NCI-H69 (cell line): ENCODE measurements at regions not wholly inside any gene's neighbourhood (a gene's known extent, or its start where the extent isn't known, plus 50 kb on each side); places are given as distances from the start of the nearest gene placed in this dataset.
"Not testable (repeated sequence)": the region's sequence is repeated elsewhere in the genome, so short reads cannot be mapped to it uniquely, and the experiment has no call there.

ENCODE experiments used
- DNase-seq: peaks from one replicate; lab custom pipeline; 2025; lab: John Stamatoyannopoulos, UW

DNA sequence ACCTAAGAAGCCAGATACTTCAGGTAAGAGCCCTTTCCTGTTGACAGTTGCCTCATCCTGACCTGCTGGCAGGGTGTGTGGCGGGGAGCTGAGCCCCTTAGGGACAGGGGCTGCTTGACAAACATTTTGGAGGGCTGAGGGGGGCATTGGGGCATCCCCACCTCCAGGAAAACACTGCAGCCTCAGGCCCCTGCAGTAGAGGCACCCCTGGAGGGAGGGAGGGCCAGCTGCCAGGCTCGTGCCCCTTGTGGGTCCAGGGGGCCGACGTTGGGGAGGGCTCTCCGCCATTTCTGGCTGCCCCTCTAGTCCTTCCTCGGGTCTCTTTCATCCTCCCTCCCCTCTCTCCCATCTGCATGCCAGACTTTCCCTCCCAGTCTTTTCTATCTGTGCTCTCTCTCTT is 177.3 kb downstream of the RPS24 start:
- no peak for DNase-seq

DNA sequence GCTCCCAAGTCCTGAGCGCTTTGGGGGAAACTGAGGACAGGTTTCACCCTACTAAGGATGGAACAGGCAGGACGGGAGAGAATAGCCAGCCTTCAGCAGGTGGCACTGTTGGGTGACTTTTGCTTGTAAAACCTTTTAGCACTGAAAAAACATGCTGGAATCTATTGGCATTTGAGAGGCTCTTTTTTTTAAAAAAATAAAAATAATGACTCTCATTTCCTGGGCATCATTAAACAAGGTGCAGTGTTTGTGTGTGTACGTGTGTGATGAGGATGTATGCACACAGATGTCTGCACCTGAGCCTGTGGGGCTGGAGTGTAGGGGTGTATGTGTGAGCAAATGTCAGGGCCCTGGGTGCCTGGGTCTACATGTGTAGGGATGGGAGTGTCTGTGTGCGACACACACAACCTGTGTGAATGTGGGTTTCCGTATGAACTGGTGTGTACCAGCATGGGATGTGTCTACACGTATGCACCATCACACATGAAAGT is 177.9 kb downstream of the RPS24 start:
- peak; percentile 6 for DNase-seq

DNA sequence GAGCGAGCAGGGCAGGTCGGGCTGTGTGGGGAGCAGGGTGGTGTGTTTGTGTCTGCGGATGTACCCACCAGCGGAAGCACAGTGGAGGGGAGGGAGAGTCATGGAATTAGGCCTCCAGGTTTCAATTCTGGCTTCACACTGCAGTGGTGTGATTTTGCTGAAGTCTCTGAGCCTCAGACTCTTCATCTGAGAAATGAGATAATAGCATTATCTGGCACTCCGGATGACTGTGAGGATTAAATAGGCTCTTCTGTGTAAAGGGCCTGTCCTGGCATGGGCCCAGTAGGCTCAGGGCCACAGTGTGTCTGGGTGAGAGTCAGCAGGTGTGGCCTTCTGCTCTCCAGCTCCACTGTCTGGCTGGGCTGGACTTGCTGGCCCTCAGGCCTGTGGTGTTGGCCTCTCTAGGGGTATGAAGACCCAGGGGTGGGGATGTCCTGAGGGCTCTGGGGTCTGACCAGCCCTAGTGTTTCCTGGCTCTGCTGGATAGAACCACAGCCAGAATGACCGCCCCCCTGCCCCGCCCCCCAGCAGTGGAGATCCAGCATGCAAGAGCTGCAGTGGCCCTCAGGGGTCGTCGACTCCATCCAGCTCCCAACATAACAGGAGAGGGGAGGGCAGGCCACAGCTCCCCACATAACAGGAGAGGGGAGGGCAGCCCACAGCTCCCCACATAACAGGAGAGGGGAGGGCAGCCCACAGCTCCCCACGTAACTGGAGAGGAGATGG is 178.6 kb downstream of the RPS24 start:
- peak; percentile 9 for DNase-seq

DNA sequence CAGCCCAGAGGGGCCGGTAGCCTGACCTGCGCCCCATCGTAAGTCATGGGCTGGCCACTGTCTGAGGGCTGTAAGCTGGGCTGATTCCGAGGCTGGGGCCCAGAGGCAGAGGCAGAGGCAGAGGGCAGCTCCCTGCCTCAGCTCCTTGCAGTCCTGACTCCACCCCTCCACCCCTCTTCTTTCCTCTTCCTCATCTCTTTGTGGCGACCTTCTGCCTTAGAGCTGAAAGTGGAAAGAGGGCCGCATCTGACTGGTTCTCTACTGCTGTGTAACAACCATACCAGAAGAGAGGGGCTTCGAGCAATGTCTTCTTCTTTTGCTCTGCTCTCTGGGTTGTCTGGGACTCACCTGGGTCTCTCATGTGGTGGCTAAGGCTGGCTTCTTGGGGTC is 179.1 kb downstream of the RPS24 start:
- DNase-seq: no peak

DNA sequence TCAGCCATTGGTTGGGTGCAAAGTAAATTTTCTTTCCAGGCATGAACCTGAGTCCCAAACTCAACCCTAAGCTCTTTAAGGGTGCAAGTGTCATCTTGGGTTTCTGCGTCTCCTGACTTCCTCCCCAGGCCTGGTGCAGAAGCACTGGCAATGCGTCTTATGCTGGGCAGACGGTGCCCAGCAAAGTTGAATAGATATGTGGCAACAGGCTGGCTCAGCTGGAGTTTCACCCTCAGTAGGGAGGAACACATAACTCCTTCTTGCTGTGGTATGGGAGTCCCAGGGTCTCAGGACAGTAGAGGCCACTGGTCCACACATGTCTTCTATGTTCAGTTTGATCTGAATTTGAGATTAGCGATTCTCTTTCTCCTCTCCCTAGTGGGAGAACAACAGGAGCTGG is 181.3 kb downstream of the RPS24 start:
- DNase-seq: no peak

DNA sequence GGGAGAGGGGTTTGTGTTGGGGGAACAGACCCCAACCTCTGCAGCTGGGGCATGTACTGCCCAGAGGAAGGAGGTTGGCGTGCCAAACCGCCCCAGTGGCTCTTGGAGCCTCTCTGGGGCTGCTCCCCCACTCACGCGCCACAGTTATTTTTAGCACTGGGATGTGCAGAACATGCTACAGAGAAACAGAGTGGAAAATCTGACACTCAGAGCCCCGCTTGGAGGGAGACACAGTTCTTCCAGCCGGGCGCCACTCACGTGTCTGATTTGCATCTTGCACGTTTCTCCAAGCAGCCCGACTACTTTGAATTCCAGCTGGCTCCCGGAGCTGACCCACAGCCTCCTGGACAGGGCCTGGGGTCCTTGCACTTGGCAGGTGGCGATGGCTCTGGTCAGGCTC is 182.0 kb downstream of the RPS24 start:
- DNase-seq: no peak

DNA sequence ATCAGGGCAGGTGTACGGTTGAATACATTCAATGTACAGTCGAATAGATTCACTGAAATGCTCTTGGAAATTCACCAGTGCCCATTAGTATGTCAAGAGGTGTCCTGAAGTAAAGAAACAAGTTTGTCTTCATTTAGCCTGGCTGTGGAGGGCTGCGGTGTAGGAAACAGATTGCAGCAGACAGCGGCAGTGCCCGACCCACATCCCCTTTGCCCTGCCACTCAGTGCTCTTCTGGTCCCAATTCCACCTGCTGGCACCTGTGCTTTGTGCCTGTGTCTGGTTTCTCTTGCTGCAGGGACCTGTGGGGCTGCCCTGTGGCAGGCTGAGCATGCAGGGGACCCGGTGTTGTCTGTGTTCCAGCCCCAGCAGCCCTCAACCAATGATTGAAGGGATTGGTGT is 183.7 kb downstream of the RPS24 start:
- DNase-seq: no peak

DNA sequence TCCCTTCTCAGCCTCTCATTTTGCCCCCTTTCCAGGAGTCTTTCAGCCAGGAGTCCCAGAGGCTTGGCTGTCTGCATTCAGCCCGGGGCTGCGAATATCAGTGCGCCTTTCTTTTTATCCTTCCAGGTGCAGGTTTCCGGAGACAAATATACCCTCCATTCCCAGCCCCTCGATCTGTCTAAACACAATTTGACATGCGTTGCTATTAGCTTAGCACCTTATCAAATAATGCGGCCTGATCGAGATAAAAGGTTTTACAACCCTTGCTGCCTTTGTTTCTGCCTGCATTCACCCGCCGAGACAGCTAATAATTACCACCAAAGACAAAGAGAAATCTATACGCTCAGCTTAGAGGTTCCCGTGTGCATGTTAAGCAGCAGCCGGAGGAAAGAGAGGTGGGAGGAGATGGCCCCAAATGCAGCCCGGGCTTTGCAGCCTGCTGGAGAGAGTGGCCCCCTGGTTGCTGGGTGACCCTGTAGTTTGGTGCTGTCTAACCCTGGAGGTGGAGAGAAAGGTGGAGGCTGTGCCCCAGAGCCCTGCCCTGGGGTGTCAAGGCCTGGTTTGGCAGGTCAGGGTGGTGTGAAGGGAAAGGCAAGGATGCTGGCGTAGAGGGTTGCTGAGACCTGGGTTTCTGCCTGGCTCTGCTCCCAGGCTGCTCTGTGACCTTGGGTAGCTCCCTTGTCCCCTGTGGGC is 185.3 kb downstream of the RPS24 start:
- peak; percentile 86 for DNase-seq

DNA sequence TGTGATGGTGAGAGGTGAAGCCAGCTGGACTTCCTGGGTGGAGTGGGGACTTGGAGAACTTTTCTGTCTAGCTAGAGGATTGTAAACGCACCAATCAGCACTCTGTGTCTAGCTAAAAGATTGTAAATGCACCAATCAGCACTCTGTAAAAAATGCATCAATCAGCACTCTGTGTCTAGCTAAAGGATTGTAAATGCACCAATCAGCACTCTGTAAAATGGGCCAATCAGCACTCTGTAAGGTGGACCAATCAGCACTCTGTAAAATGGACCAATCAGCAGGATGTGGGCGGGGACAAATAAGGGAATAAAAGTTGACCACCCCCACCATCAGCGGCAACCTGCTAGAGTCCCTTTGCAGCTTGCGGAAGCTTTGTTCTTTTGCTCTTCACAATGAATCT is 185.9 kb downstream of the RPS24 start:
- DNase-seq: not testable (repeated sequence)

DNA sequence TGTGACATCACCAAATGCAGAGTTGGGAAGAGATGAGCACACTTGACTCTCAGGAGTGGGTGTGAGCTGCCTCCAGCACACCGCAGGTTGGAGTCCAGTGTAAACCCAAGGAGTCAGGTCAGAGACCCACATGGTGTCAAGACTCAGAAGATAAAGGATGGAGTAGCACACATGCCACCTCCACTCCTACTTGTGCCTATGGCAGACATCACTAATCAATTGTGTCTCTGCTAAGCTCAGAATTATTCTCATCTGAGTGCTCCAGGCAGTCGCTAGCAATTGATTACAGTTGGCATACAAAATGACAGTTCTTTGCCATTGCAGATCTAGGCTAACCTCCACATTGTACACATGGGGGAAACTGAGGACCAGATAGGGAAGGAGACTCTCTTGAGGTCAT is 187.1 kb downstream of the RPS24 start:
- DNase-seq: no peak

DNA sequence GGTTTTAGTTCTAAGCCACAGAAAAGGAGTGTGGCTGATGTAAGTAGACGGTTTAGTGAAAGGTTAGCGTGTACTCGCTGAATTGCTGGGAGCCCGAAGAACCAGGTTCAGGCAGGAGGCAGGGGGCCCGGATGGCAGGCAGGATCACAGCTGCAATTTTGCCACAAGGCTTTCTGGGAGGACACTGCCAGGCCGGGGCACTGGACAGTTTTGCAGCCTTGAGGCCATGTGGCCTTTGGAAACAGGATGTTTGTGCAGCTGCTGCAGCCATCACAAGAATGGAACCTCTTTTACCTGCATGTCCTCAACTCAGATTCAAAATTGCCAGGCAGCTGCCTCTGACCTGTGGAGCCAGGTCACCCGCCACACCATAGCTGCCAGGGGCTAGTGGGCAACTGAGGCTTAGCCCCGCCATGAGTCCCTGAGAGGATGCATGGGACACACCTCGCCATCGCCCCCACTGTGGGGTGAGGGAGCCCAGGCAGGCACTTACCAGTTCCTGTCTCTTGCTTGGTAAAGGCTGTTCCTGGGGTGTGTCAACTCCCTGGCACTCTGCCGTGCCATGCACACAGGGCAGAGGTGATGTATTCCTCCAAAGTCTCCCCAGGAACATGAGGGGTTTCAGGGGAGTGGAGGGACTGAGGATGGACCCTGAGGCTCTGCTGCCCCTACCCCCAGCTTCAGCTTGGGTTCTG is 188.6 kb downstream of the RPS24 start:
- DNase-seq: peak; percentile 24

DNA sequence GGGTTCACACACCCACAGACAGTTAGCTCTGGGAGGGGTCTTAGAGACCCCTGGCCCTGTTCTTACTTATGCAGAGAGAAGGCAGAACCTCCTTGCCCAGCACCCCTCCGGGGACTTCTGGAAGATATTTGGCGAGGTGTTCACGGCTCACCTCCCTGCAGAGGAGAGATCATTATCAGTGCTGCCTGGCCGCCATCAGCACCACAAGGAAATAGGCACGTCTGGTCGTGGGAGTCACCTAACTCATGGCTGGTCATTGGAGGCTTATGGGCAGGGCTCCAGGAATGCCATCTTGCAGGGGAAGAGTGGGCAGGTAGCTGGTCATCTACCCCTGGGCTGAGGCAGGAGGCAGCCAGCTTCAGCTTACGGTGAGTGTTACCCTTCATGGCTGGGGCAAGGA is 189.4 kb downstream of the RPS24 start:
- DNase-seq: no peak

DNA sequence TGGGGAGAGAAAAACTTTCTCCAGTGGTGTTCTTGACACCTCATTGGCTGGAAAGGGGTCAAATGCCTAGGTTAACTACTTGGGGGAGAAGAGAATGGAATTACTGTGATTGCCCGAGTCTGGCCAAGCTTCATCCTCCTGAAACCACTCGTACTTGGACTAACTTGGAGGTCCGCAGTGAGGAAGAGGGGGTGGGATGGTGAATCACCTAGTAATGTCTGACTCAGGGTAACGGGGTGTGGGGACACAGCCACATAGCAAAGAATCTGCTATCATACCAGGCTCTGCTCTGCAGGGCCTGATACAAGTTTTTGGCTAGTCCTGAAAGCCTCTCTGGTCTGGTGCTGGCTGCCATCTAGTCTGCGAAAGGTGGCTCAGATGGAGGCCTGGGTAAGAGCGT is 190.9 kb downstream of the RPS24 start:
- DNase-seq: no peak

DNA sequence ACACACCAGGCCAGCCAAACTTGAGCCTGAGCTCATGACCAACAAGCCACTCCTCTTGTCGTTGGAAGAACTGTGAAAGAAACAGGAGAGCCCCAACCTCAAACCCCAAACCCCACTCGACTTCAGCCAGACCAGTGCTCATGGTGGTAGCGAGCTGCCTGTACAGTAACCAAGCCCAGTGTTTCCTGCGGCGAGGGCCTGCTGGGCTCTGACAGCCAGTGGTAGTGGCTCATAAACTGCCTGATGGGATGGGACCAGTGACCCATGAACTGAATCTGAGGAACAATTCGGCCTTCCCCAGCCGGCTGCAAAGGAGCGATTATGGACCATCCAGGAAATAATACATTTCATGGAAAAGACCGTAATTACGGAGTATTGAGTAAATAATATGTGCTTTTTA is 191.9 kb downstream of the RPS24 start:
- DNase-seq: peak; percentile 93

DNA sequence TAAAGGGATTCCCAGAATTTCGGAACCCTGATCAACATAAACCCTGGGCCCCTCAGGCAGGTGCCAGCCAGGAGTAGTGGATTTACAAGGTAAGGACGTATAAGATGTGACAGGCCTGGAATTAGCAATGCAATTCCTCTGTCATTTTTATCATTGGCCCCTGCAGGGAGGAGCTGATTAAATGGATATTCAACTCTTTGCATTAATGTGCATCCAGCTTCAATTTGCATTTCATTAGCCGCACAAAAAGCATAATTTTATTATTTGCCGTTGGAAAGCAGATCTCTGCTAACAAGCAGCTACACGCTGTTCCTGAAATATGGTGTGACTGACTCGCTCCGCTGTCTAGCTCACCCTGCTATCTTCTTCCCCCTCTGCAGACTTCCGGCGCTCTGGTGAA is 195.8 kb downstream of the RPS24 start:
- no peak for DNase-seq

DNA sequence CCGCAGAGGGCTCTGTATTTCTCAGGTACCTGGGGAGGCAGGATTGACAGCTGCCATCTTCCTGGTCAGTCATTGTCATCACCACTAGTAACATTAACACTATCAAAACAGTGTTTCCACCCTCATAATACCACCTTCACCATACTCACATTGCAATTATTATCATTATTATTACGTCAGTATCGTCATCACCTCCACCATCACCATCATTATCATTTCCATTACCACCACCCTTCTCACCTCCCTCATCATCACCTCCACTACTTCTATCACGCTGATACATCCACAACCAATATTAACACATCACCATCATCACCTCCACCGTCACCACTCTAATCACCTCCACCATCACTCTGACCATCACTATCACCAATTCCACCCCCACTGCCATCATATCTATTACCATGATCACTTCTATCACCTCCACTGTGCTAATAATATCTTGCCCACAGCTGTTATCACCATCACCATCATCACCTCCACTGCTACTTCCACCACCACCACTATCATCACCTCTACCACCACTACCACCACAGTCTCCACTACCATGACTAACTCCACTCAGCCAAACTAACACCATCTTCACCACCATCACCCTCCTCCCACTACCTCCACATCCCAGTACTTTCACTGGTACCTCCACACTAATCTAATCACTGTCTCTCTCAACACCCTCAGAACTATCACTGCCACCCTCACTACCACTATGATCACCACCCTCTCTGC is 196.4 kb downstream of the RPS24 start:
- DNase-seq: no peak

DNA sequence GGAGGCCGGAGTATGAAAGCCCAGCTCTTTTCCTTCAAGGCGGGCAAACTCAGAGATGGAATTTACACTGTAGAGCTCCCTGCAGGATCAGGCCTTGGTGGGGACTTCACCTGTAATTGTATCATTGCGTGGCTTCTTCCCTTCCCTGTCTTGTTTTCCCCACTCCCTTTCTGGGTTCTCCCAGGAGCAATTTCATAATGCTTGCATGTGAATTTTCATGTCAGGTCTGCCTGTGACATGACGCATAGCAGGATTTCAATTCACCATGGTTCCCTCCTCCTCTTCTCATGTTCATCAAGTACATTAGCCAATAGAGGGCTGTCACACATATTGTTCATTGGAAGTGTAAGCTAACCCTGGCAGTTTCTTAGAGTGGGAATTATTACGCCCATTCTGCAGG is 197.7 kb downstream of the RPS24 start:
- no peak for DNase-seq

DNA sequence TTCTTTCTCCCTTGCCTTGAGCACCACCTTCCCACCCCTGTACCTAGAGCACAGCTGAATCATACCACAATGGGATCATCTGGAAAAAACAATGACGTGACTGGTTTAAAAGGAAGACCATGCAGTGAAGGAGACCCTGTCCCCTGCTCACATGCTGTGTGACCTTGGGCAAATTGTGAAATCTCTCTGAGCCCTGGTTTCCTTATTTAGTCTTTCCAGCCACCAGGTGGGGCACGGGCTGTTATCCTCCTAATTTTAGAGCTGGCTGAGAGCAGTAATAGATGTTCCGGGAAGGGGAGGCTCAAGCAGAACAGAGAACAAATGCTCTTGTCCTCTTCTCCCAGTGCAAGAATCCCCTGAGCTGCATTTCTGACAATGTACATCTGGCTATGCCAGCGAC is 198.3 kb downstream of the RPS24 start:
- DNase-seq: no peak

DNA sequence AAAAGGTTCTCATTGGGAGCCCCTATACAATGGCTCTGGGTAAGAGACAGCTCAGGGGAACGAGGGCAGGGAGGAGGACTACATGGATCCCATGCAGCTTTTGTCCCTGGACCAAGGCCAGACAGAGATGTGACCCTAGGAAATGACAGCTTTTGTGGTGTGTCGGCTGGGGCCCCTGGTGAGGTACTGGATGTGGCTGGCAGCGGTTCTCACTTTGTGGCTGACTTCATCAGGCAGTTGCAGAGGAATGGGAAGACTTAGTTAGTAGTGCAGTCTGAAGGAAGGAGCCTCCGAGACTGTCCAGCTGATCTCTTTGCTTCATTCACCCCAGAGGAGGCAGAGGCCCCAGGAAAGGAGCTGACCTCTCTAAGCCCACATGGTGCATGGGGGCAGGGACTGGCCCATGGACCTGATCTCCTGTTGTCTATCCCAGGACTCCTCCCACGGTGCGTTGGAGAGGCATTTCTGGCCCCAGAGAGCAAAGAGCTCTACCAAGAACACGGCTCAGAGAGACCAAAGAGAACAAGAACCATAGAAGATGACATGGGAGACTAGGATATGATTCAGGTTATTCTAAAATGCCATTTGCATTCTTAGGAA is 202.9 kb downstream of the RPS24 start:
- DNase-seq: no peak

DNA sequence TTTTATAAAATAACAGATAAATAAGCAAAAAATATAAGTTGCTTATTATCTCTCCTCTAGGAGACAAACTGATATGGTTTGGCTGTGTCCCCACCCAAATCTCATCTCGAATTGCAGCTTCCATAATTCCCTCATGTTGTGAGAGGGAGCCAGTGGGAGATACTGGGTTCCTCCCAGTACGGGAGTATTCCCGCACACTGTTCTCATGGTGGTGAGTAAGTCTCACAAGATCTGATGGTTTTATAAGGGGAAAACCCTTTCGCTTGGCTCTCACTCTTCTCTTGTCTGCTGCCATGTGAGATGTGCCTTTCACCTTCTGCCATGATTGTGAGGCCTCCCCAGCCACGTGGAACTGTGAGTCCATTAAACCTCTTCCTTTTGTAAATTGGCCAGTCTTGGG is 204.3 kb downstream of the RPS24 start:
- DNase-seq: not testable (repeated sequence)

DNA sequence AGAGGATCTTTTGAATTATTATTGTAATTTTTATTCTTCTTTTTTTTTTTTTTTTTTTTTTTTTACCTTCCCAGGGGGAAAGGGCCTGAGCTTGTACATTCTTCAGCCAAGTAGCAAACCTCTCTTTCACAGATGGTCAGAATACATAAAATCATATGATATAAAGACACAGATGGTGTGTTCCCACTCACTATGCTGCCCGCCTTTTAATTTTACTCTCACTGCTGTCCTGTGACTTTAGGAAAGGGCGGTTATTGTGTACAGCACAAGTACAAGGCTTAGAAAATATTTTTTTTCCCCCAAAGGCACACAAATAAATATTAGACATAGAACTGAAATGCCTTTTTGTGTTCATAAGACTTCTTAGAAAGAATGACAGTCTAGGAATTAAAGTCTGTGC is 213.6 kb downstream of the RPS24 start:
- no peak for DNase-seq

DNA sequence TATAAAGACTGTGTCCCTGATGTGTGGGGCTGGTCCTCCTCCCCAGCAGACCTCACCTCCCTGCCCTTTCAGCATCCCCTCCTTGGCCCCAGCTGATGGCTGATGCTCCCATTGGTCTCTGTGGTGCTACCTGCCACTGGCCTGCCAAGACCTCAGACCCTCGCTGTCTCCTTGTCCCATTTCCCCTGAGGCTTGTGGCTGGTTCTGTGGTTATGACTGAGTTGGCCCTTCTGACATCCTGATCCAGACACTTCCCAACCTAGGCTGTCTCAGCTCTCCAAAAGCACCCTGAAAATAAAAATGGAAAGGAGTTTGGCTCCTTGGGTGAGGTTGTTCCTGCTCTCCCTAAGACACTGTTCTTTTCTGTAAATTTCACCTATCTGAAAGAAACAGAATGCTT is 214.2 kb downstream of the RPS24 start:
- no peak for DNase-seq
